ENCODE measurements at regions not wholly inside any gene's neighbourhood (a gene's known extent, or its start where the extent isn't known, plus 50 kb on each side); places are given as distances from the start of the nearest gene placed in this dataset.
"Not testable (repeated sequence)": the region's sequence is repeated elsewhere in the genome, so short reads cannot be mapped to it uniquely, and the experiment has no call there.

DNA sequence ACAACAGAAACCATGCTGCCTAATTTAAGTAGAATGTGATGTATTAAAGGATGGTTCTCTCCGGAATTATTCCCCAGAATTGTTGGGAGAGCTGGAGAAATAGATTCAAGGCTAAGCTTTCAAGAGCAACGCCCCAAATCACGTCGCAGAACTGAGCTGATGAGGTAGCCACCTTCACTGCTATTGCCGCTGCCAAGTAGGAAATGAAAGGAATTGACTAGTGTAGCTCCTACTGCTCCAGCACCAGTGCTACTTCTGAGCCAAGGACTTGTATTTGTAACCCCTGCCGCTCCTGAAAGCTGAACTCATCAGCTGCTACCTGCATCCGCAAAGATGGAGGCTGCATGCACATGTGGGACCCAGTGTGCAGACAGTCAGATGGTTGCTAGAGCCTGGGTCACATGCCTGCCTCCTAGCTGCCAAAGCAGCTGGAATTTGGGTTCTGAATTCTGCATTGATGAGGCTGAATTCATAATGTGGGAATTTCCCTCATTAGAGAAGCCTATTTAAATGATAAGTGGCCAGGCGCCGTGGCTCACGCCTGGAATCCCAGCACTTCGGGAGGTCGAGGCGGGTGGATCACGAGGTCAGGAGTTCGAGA is 173.9 kb downstream of the PDGFRA start:
- FAIRE-seq = no peak
- no peak for DNase-seq (ENCODE audit: extremely low spot score, insufficient read length, low read depth)

DNA sequence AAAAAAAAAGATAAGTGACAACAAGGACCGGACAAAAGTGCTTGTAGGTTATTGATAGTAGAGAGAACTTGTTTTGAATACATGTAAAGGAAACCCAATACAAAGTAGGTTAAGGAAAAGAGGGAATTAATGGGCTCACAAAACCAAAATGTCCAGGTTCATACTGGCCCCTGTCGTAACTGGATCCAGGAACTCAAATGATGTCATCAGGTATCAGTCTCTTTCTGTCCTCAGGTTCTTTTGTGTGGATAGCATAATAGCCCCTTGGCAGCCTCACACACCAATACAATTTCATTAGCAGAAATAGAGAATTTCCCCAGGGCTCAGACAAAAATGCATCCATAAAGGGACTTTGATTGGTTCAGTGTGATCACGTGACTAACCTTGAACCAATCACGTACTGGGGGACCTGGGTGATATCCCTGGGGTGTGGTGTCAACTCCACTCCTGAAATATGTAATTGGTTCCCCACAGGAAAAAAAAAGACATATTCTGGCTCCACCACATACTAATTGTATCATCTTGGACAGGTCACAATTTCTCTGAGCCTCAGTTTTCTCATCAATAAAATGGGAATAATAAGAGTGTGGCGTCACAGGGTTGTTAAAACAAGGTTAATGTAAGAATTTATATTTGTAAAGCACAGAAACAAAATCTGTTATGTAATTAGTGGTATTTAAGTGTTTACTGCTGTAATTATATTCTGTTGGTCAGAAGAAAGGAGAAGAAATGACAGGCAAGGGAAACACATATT is 174.8 kb downstream of the PDGFRA start:
- no peak for FAIRE-seq

DNA sequence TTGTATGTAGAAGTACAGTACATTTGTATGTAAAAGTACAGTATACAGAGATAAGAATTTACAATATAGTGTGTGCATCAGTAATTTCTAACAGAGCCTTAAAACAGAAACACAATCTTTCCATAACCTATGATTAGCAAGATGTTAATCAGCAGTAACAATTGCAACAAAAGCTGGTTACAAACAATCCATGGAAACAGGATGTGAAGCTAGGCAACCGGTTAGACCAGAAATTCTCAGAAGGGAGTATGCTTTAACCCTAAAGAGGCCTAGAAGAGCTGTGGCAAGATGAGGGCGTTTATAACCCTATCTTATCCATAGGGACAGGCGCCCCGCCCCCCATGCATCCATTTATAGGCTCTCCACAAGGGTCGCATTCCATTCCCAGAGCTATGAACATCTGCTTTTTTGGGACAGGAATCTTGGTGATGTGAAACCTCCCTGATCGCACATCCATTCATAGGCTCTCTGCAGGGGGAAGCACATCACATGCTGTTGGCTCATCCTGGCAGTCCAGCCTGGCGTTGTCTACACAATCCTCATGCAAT is 180.3 kb downstream of the PDGFRA start:
- FAIRE-seq = not testable (repeated sequence)

More for the DNA sequence above, 174.8 kb downstream of the PDGFRA start:
- no peak for DNase-seq (ENCODE audit: extremely low spot score, insufficient read length, low read depth)

DNA sequence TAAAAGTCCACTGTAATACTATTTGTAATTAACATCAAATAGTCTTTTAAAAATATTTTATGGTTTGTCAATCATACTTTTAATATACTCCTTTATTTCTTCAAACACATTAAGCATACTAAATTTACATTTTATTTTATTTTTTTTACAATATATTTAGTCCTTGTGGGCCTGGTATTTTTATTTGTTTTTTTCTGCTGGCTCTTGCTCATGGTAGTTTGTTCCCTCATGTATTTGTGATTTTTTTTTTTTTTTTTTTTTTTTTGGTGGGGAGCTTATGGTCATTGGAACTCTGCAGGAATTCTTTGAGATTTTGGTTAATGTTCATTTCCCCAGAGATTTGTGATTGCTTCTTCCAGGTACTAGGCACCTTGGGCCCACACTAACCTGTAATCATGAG is 185.5 kb downstream of the PDGFRA start:
- FAIRE-seq (no peak), DNase-seq (ENCODE audit: extremely low spot score, insufficient read length, low read depth) (no peak)

More for the DNA sequence above, 180.3 kb downstream of the PDGFRA start:
- DNase-seq (ENCODE audit: extremely low spot score, insufficient read length, low read depth) = not testable (repeated sequence)

DNA sequence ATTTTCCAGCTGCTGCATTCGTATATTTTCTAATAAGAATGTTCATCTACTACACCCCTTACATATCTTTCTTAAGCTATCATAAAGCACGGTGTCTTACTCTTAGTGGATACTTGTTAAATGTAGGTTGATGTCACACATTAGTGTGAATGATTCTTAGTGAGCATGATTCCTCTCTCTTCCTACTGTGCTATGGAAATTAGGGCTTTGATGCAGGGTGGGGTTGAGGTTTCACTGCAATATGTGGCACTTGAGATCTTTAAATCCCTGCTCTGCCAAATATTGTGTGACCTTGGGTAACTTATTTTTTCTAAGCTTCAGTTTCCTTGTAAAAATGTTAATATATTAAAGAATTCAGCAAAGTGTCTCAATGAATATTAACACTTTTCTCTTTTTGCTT is 188.4 kb downstream of the PDGFRA start:
- no peak for DNase-seq (ENCODE audit: extremely low spot score, insufficient read length, low read depth)
- no peak for FAIRE-seq

DNA sequence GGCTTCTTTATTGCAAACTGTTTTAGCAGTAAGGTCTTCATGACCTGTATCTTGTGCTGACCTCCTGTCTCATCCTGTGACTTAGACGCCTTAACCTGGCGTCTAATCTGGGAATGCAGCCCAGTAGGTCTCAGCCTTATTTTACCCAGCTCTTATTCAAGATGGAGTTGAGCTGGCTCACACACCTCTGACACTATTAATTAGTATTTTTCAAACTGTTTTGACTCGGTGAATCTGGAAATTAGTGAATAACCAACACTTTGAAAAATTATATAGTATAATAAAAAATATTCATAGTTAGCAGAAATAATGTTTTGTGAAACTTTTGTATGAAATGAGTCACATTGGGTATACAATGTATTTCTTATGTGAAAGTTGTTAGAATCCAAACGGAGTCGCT is 189.4 kb downstream of the PDGFRA start:
- DNase-seq (ENCODE audit: extremely low spot score, insufficient read length, low read depth) = no peak
- FAIRE-seq = no peak

DNA sequence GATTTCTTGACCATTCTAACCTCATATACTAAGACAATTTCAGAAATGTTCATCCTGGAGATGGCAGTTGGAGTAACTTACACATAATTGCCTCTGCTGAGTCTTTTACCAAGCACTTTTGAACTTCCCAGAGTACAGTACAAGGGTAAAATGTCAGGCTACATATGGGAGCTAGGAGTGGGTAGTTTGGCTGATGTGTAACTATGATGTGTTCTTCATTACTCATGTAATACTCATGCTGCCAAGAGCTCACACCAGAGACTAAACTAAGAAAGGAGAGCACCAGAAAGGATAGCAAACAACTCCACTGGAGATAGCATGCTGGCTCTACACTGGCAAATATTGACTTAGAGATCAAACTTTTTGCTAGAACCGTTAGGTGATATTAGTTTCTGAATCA is 194.0 kb downstream of the PDGFRA start:
- FAIRE-seq (no peak), DNase-seq (ENCODE audit: extremely low spot score, insufficient read length, low read depth) (no peak)

DNA sequence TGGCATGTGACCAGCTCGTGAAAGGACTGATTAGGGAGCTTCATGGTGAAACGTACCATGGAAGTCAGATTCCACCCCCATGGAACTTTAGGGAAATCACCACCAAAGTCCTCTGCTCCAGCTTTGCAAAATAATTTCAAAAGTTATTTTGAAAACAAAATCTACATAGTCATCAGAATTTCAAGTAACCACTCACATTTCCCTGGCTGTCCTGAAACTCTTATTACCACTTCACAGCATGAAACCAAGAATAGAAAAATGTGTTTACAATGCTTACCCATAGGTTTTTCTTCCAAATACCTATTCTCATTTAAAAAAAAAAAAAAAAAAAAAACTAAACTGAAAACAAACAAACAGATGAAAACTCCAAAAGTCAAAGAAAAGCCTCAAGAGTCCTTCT is 198.7 kb downstream of the PDGFRA start:
- no peak for DNase-seq (ENCODE audit: extremely low spot score, insufficient read length, low read depth)
- FAIRE-seq = no peak

DNA sequence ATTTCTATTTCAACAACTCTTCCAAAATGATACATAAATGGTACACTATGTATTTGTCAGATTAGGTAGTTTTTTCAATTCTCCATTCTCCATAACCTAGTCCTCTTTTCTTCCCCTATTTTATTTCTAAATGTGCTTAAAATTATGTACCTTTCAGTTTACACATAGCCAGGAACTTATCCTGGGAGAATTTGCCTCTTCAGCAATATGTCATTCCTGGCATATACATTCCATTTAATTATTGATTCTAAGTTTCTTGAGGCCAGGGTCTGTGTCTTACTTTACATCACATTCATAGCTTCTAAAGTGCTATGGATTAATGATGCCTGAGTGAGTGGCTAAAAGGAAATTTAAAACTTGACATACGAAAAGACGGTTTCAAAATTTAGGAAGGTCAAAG is 199.8 kb downstream of the PDGFRA start:
- DNase-seq (ENCODE audit: extremely low spot score, insufficient read length, low read depth) = no peak
- no peak for FAIRE-seq

DNA sequence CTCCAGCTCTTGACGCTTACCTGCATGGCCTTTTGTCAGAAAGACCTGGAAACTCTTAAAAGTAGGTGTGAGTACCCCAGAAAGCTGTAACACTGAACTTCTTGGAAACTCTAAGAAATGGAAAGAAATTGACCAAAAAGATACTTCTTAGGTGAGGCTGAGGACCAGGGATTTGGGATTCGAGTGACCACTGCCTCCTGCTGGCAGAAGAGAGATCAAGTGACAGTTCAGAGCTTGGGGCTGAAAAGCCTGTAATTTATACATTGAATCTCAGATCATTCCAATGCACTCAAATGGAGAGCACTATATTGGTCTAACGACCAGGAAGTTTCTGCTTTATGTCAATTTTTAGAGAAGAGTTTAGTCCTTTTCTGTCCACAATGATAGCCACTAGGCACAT is 204.6 kb downstream of the PDGFRA start:
- FAIRE-seq = no peak
- DNase-seq (ENCODE audit: extremely low spot score, insufficient read length, low read depth) = no peak

DNA sequence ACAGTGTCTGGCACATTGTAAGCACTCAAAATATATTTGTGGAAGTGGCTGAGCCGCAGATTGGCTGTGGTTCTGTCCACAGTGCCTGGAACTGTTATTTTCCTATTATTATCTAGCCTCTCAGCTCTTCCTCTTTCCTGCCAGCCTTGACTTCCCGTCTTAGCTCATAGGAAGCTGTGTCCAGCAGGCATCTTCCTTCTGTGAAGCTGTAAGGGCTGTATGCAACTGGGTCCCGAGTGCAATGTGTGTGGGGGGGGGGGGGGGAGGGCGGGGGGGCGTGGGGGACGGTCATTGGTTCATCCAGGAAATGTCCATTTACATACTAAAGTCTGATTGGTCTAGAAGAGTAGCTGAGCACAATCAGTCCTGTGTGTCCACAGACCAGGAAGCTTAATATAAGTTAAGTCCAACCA is 210.7 kb downstream of the PDGFRA start:
- no peak for FAIRE-seq

DNA sequence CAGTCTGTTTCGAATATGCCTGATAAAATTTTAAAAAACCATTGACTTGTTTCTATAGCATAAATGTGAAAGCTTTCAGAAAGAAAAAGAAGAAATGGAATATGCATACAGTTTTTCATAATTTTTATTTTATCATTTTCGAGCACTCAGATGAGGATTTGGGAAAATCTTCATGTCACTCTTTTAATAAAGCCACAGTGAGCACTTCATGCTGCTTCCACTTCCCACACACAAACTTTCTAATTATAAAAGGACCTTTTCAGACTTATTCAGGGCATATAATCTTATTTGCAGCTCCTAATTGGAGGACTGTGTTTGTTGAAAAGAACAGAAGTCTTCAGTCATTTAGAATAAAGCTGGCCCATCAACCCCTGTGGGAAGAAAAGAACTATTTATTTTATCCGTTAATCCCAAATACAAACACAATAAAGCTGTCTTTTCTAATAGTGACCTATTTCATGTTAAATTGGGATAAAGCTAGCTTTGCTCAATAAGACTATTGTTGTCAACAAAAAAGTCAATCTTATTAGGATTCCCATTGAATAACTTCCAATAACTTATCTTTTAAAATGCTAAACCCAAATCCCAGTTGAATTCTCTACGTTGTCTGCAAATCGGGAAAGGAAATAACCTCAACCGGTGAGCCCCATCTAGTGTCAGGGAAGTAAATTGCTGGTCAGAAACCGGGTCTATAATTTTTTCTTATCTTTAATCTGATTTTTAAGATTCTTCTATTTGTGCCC is 211.5 kb downstream of the PDGFRA start:
- DNase-seq (ENCODE audit: extremely low spot score, insufficient read length, low read depth) (no peak), FAIRE-seq (no peak)

More for the DNA sequence above, 210.7 kb downstream of the PDGFRA start:
- no peak for DNase-seq (ENCODE audit: extremely low spot score, insufficient read length, low read depth)

DNA sequence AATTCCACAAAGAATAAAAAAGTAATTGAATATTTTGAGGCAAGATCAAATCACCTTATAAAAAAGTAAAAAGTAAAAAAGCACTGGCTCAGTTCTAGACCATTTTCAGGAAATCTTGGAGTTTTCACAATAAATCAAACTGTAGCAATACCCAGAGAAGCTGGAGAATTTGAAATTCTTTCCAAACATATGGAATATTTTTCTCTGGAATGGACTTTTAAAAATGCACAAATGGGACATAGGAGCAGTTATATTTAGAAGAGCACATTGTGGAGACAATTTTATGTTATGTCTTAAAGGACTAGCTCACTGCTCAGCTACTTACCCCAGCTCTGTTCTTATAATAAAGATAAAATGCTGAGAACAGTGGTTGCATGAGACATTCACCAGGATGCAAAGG is 211.9 kb upstream of the KIT start:
- DNase-seq (ENCODE audit: extremely low spot score, insufficient read length, low read depth) = no peak

DNA sequence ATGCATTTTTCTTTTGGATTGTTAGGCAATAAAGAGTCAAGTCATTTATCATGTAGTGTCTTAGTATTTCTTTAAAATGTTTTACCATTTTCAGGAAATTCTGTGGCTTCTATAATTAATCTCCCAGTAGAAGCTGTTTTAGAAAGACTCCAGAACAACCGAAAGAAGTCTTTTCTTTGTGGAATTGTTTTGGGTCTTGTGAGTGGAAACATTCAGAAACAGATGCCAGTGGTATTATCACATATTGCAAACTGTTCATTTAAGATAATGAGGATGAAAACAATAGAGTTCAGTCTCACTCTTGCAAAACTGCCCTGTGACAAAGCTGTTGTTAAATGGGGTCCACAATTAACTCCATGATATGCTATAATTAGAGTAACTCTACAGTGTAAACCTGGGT is 211.2 kb upstream of the KIT start:
- FAIRE-seq (no peak), DNase-seq (ENCODE audit: extremely low spot score, insufficient read length, low read depth) (no peak)

More for the DNA sequence above, 211.9 kb upstream of the KIT start:
- no peak for FAIRE-seq

DNA sequence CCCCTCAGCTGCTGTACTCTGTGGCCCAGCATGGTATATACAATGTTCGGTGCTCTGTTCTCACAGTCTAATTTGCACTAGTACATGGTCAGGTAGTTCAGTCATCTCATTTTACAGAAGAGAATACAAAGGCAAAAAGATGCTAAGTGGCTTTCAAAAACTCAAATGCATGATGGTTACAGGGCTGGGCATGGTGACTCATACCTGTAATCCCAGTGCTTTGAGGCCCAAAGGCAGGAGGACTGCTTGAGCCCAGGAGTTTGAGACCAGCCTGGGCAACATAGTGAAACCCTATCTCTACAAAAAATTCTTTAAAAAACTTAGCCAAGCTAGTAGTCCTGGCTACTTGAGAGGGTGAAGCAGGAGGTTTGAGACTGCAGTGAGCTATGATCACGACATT is 210.5 kb upstream of the KIT start:
- DNase-seq (ENCODE audit: extremely low spot score, insufficient read length, low read depth) (no peak), FAIRE-seq (no peak)

DNA sequence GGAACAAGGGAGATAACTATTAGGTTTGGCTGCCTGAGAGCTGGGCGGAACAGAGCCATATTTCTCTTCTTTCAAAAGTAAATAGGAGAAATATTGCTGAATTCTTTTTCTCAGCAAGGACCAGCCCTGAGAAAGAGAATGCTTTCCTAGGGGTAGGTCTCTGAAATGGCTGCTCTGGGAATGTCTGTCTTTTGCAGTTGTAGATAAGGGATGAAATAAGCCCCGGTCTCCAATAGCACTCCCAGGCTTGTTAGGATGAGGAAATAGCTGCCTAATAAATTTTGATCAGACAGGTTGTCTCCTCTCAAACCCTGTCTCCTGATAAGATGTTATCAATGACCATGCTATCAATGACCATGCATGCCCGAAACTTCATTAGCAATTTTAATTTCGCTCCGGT is 207.8 kb upstream of the KIT start:
- DNase-seq (ENCODE audit: extremely low spot score, insufficient read length, low read depth) = no peak
- FAIRE-seq = no peak

DNA sequence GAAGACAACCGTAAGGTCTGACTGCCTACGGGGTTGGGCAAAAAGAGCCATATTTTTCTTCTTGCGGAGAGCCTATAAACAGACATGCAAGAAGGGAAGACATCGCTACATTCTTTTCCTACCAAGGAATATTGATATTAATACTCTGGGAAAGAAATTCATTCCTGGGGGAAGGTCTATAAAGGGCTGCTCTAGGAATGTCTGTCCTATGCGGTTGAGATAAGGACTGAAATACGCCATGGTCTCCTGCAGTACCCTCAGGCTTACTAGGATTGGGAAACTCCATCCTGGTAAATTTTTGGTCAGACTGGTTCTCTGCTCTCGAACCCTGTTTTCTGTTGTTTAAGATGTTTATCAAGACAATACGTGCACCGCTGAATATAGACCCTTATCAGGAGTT is 190.8 kb upstream of the KIT start:
- FAIRE-seq; DNase-seq (ENCODE audit: extremely low spot score, insufficient read length, low read depth): not testable (repeated sequence)

DNA sequence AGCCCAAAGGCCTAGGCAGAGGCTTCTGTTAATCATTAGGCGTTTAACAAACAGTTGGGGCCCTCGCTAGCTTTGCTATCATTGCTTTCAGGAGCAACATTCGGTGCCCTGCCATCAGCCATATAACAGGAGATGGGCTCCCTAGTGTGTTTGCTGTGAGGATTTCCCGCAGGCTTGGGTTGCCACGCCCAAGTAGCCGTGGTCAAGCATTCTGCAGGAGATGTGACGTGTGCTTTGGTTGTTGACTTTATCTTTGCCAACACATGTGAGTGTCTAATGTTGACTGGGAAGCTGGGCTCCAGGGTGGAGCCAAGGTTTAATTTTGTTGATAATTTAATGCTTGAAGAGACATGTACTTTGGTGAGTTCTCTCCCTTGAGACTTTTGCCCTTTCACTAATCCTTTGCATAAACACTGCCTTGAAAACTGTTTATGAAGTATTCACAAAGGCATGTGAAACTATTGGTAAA is 184.6 kb upstream of the KIT start:
- no peak for DNase-seq (ENCODE audit: extremely low spot score, insufficient read length, low read depth)
- FAIRE-seq = no peak

DNA sequence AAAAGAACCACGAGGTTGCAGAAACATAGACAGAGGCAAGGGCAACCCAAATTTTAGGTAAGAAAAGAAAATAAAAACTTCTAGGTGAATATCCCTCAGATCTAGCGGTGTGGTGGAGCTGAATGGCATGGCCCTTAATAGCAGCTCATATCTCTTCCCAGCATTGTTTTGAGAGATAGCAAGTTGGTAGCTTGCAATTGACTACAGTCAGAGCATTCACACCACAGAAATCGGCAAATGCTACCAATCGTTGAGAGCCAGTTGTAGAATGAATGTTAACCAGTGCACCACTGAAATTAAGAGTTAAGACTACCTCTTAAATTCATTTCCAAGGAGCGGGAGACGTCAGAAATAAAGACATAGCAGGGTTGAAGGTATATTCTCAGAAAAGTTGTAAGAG is 184.0 kb upstream of the KIT start:
- FAIRE-seq = no peak

DNA sequence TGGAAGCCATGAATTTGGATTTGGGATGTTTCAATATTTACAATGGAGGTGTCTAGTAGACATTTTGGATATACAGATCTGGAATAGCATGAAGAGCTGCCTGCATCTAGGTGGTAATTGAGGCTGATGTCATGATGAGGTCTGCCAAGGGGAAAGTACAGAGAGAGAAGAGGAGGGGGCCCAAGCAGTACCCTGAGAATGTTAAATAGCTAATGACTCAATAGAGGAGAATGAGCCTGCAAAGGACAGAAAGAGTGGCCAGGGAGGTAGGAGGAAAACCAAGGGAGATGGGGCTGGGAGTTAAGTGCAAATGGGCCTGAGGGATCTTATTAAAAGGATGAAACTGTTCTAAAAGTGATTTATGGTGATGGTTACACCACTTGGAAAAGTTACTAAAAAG is 182.2 kb upstream of the KIT start:
- DNase-seq (ENCODE audit: extremely low spot score, insufficient read length, low read depth) = no peak
- FAIRE-seq = no peak

More for the DNA sequence above, 184.0 kb upstream of the KIT start:
- no peak for DNase-seq (ENCODE audit: extremely low spot score, insufficient read length, low read depth)
